Left lung (tissue), 4 donors: ENCODE measurements at regions not wholly inside any gene's neighbourhood (a gene's known extent, or its start where the extent isn't known, plus 50 kb on each side); places are given as distances from the start of the nearest gene placed in this dataset.

Source experiments
- ATAC-seq: fragments of 200-7000 bp; cut with Tn5 transposase; one replicate; pipeline ENCODE4 v1.9.1; 2020; ENCODE audit warnings: moderate library complexity
- DNase-seq, 4 donors: peaks; one replicate each; pipeline ENCODE4 v3.0.0-alpha.2; 2013 to 2020
- H3K27ac ChIP-seq, 2 donors: fragments of 200-600 bp; sonication (generic) in 1 of 2; one replicate each; pipeline versions ENCODE4 v1.5.0 to v1.8.0; 2020 to 2021
- H3K27me3 ChIP-seq, 2 donors: fragments of 200-600 bp; sonication (generic) in 1 of 2; one replicate each; pipeline versions ENCODE4 v1.5.0 to v1.8.0; 2020 to 2021
- H3K36me3 ChIP-seq, 2 donors: fragments of 200-600 bp; sonication (generic) in 1 of 2; one replicate each; pipeline versions ENCODE4 v1.5.0 to v1.8.0; 2020 to 2021
- H3K4me1 ChIP-seq, 2 donors: fragments of 200-600 bp; one replicate each; pipeline ENCODE4 v1.8.0; 2021
- H3K4me3 ChIP-seq, 2 donors: fragments of 200-600 bp; sonication (generic) in 1 of 2; one replicate each; pipeline versions ENCODE4 v1.5.0 to v1.8.0; 2020 to 2021; ENCODE audit warnings: mild to moderate bottlenecking in 1 of 2
- H3K9me3 ChIP-seq, 2 donors: fragments of 200-600 bp; sonication (generic) in 1 of 2; one replicate each; pipeline versions ENCODE4 v1.5.0 to v1.8.0; 2020 to 2021
- intact Hi-C, 2 donors: fragments of 100-400 bp; cut with DNase I; formaldehyde crosslinking; loops; one replicate each; pipeline versions ENCODE4 v1.11.2 to v1.14.2; 2022
- TF ChIP-seq, protein P1 (sequence below), 2 donors: fragments of 200-600 bp; sonication (generic) in 1 of 2; IDR thresholded peaks; one replicate each; pipeline versions ENCODE4 v1.5.0 to v1.8.0; 2021; ENCODE audit warnings: antibody characterized with exemption in 2 of 2
- donor health status: DM: no; HTN: yes; CAD: no.
- donor health status: DM: no; HTN: no; CAD: no.

DNA sequence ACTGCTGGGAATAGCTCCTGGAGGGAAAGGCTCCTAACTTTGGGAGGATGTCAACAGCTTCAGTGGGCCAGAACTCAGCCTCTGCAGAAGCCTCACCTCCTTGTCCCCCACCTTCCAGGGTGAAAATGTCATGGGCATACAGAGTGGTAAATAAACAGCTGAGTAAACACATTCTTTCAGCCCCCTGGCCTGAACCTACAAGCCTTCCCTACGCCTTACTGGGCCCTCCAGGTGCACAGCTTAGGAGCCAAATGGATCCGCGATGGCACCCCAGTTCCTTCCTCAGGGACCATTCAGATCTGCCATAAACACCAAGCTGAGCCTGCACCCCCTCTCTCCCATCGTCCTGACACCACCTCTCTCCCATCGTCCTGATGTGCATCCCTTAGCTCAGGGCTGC lies 126.2 kb upstream of the IGF1R start:
- Histone ChIP-seq H3K4me1 (peaks cover 0 to 12% of the 10 kb centered on the region in 2 donors), H3K36me3 (no peaks in the 10 kb centered on the region), H3K27ac (no peak overlapping the region), H3K27me3 (no peaks in the 10 kb centered on the region), H3K4me3 (no peak overlapping the region), H3K9me3 (no peaks in the 10 kb centered on the region)
- intact Hi-C loops, result loop anchor here in 1 of 2 donors (10.0 kb wide), 2 partner anchors 143 to 543 kb away; no protein-coding TSS in a partner anchor
- no peak for ATAC-seq
- no peak for DNase-seq
- TF ChIP-seq, protein P1, sequence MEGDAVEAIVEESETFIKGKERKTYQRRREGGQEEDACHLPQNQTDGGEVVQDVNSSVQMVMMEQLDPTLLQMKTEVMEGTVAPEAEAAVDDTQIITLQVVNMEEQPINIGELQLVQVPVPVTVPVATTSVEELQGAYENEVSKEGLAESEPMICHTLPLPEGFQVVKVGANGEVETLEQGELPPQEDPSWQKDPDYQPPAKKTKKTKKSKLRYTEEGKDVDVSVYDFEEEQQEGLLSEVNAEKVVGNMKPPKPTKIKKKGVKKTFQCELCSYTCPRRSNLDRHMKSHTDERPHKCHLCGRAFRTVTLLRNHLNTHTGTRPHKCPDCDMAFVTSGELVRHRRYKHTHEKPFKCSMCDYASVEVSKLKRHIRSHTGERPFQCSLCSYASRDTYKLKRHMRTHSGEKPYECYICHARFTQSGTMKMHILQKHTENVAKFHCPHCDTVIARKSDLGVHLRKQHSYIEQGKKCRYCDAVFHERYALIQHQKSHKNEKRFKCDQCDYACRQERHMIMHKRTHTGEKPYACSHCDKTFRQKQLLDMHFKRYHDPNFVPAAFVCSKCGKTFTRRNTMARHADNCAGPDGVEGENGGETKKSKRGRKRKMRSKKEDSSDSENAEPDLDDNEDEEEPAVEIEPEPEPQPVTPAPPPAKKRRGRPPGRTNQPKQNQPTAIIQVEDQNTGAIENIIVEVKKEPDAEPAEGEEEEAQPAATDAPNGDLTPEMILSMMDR (IDR thresholded peaks at IDR 0.05), result no peak

DNA sequence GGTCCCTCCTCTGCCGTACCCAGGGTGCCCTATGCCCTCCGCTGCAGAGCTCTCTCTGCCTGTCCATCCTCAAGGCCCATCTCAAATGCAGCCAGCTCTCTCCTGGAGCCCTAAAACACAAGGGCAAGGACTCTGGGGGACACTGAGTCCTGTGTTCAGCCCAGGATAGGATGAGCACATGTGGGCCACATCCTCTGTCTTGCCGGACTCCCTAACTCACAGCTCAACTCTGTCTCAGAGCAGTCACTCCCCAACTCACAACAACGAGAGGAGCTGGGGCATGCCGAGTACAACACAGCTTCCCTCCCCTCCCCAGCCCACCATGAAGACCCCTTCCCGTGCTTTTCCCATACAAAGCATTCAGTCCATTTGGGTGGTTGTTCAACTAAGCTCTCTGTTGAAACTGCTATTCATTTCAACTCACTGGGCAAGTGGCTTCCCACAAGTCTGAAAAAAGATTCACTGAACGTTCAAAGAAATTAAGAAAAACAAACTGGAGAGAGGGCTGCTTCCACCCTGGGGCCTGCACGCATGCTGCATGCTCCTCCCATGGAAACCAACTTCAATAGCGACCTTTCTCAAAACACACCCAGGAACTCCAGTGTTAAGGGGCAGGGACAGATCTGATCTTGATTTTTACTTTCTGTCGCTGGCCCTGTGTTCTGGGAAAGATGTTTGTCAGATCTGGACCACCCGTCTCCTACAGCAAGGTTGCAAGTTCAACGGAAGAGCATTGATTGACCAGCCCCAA lies 124.3 kb upstream of the IGF1R start:
- no peak overlapping the region for H3K4me3 ChIP-seq
- TF ChIP-seq, protein P1 (IDR thresholded peaks at IDR 0.05), result no peak
- DNase-seq, result no peak
- no peaks in the 10 kb centered on the region for H3K36me3 ChIP-seq
- no peaks in the 10 kb centered on the region for H3K9me3 ChIP-seq
- intact Hi-C loops, result loop anchor here in 1 of 2 donors (10.0 kb wide), 2 partner anchors 141 to 541 kb away; no protein-coding TSS in a partner anchor
- H3K27me3 ChIP-seq, result no peaks in the 10 kb centered on the region
- H3K27ac ChIP-seq, result no peak overlapping the region
- ATAC-seq, result no peak
- peaks cover 0 to 9% of the 10 kb centered on the region in 2 donors for H3K4me1 ChIP-seq

DNA sequence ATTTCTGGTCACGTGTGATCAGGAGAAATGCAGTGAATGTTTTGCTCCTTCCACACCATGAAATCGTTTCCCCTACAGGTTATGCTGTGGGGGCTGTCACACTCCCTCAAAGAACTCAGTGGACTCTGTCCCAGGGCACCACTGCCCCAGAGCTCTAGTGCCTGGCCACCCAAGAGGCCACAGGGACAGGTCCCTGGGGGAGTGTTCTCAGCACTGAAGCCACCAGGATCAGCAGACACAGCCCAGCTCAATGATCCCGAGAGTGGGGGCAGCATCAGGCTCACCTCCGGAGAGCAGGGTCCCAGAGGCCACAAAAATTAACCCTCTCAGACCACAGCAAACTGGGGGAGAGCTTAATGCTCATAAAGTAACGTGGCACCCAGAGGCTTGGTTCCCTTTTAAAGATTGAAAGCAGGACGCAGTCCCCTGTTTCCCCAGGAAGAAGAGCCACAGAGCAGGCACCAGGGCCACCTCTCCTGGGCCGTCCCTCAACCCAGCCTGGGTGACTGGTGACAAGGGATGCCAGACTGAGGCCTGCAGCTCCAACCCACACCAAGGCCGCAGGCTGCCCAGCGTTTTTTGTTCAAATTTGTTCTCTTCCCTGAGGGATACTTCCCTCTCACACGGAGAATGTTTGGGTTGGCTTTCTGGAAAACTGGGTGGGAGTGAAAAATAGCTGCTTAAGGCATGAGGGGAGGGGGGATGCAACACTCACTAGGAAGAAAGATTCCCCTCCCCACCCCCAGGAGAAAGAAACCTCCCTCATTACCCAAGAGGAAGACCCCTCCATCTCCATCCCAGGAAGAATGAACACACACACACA lies 123.3 kb upstream of the IGF1R start:
- H3K9me3 ChIP-seq, result no peaks in the 10 kb centered on the region
- H3K4me3 ChIP-seq, result no peak overlapping the region
- DNase-seq (no peak), ATAC-seq (no peak)
- H3K27ac ChIP-seq, result no peak overlapping the region
- TF ChIP-seq, protein P1 (IDR thresholded peaks at IDR 0.05), result no peak
- intact Hi-C loops, result loop anchor here in 1 of 2 donors (10.0 kb wide), 2 partner anchors 140 to 540 kb away; no protein-coding TSS in a partner anchor
- no peaks in the 10 kb centered on the region for H3K36me3 ChIP-seq
- no peaks in the 10 kb centered on the region for H3K27me3 ChIP-seq
- H3K4me1 ChIP-seq, result peaks cover 0 to 7% of the 10 kb centered on the region in 2 donors

DNA sequence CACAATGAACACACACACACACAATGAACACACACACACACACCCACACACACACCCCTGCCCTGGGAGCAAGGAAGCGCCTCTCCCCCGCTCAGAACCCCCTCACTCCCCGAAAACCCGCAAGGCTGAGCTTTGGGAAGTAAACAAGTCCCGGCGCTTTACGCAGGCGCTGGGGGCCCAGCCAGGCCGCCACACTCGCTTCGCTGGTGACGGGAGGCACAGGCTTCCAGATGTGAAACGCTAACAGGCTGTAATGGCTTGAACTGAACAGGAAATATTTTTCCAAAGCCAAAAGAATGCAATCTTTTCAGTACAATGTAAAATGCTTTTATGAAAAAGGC lies 122.7 kb upstream of the IGF1R start:
- Histone ChIP-seq H3K27me3 (no peaks in the 10 kb centered on the region), H3K27ac (peak overlapping the region in 1 of 2 donors; percentile 18), H3K36me3 (no peaks in the 10 kb centered on the region), H3K4me3 (no peak overlapping the region), H3K9me3 (no peaks in the 10 kb centered on the region), H3K4me1 (peaks cover 0 to 7% of the 10 kb centered on the region in 2 donors)
- TF ChIP-seq, protein P1 (IDR thresholded peaks at IDR 0.05), result no peak
- DNase-seq (peak in 3 of 4 donors; percentile 42 to 77 (median 66)), ATAC-seq (no peak)
- intact Hi-C loops, result loop anchor here in 1 of 2 donors (10.0 kb wide), 2 partner anchors 139 to 539 kb away; no protein-coding TSS in a partner anchor

DNA sequence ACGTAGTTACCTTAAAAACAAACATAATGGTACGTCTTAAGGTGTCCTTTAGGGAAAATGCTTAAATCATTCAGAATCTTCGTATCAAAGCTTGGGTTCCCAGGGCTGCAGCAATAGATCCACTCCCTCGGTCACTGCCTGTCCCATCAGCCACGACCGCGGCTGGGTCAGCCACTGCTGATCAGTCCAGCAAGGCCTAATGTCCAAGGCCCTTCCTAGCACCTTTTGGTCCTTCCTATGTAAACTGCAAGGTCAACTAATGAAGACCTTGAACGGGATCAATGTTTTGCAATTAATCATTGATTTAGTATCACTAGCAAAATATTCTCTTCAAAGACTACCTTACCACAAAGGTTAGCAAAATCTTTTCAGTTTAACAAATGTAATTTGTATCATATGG lies 122.2 kb upstream of the IGF1R start:
- H3K36me3 ChIP-seq, result no peaks in the 10 kb centered on the region
- H3K27me3 ChIP-seq, result no peaks in the 10 kb centered on the region
- intact Hi-C loops, result loop anchor here in 1 of 2 donors (10.0 kb wide), 2 partner anchors 139 to 539 kb away; no protein-coding TSS in a partner anchor
- peaks cover 0 to 7% of the 10 kb centered on the region in 2 donors for H3K4me1 ChIP-seq
- no peak for ATAC-seq
- no peaks in the 10 kb centered on the region for H3K9me3 ChIP-seq
- no peak overlapping the region for H3K4me3 ChIP-seq
- TF ChIP-seq, protein P1 (IDR thresholded peaks at IDR 0.05), result no peak
- peak overlapping the region in 1 of 2 donors; percentile 18 for H3K27ac ChIP-seq
- DNase-seq, result no peak
